Ovary (tissue), 3 donors: ENCODE measurements at regions not wholly inside any gene's neighbourhood (a gene's known extent, or its start where the extent isn't known, plus 50 kb on each side); places are given as distances from the start of the nearest gene placed in this dataset.

Experiments
- EP300 ChIP-seq: sonication (generic); formaldehyde crosslinking; IDR thresholded peaks from one replicate; pipeline ENCODE4 v1.6.1; 2017; ENCODE audit warnings: antibody characterized with exemption
- POLR2A ChIP-seq: fragments of 450-650 bp; IDR thresholded peaks from one replicate; pipeline ENCODE4 v1.6.1; 2017; ENCODE audit warnings: antibody characterized with exemption, mild to moderate bottlenecking, moderate library complexity
- TF ChIP-seq, protein P1 (sequence below), 3 donors: fragments of 450-650 bp in 2 of 3; fragments of 200-600 bp in 1 of 3; IDR thresholded peaks; one replicate each; pipeline versions ENCODE4 v1.5.1 to v1.8.0; 2016 to 2022; ENCODE audit warnings: antibody characterized with exemption in 3 of 3, mild to moderate bottlenecking in 1 of 3
- donor health status: DM: no; HTN: no; CAD: no.

GRCh38 chr4:32847461-32847860 lies 2127.3 kb downstream of the PCDH7 start:
- TF ChIP-seq, protein P1, sequence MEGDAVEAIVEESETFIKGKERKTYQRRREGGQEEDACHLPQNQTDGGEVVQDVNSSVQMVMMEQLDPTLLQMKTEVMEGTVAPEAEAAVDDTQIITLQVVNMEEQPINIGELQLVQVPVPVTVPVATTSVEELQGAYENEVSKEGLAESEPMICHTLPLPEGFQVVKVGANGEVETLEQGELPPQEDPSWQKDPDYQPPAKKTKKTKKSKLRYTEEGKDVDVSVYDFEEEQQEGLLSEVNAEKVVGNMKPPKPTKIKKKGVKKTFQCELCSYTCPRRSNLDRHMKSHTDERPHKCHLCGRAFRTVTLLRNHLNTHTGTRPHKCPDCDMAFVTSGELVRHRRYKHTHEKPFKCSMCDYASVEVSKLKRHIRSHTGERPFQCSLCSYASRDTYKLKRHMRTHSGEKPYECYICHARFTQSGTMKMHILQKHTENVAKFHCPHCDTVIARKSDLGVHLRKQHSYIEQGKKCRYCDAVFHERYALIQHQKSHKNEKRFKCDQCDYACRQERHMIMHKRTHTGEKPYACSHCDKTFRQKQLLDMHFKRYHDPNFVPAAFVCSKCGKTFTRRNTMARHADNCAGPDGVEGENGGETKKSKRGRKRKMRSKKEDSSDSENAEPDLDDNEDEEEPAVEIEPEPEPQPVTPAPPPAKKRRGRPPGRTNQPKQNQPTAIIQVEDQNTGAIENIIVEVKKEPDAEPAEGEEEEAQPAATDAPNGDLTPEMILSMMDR (IDR thresholded peaks at IDR 0.05): no peak
- TF ChIP-seq POLR2A (no peak), EP300 (no peak)
